Hematopoietic multipotent progenitor cell treated with erythropoietin and hydrocortisone succinate and interleukin-3 and kit ligand, for 17 days (in vitro differentiated cells): ENCODE measurements at regions not wholly inside any gene's neighbourhood (a gene's known extent, or its start where the extent isn't known, plus 50 kb on each side); places are given as distances from the start of the nearest gene placed in this dataset.

Source experiments
- DNase-seq: peaks from one replicate; pipeline ENCODE4 v3.0.0-alpha.2; 2015; ENCODE audit warnings: low spot score

DNA sequence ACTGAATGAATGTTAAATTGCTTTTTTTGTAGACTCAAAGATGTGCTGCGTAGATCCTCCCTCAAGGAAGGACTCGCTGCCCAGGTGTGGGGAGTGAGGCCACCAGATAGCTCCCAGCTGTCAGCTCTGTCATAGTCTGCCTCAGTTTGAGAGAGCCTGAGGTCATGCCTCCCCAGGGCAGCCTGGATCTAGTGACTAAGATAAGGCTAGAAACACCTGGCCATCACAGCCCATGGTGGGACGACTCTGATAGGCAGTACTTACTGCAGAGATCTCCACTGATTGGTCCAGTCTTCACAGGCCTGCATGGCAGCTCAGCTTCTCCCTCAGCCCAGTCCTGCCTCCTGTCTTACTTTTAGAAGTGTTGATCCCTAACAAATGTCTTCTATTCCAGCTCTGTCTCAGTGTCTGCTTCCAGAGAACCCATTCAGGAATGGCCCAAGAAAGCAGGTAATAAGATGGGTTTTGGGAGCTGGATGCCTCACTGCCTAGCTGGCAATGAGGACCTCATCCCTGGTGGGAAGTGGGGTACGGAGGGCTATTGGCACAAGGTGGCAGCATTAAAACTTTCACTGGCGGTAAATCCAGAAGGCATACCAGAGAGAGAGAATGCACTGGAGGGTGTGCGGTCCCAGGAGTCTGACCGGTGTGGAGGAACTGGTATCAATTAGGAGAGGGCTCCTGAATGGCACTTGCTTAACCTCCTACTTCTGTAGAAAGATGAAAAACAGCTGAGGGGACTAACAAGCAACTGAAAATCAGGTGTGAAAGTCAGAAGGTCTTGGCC, 55.3 kb upstream of the GPR37L1 start:
- peak; percentile 40 for DNase-seq

DNA sequence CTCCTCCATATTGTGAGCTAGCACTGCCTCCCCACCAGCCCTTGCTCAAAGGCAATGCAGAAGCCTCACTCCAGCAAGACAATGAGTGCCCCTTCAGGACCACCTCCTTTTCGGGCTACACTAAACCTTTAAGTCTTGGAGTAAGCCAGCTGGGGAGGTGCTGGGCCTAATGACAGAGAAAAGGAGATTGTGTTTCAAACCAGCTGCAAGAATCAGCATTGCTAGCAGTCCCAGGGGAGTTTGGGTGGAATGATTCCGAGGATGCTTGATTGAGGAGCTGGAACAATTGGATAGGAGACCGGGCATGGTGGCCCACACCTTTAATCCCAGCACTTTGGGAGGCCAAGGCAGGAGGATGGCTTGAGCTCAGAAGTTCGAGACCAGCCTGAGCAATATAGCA, 54.1 kb upstream of the GPR37L1 start:
- DNase-seq: no peak

- no peak for DNase-seq
Observed at GRCh38 chr1:202069662-202070061, 53.1 kb upstream of the GPR37L1 start.

- DNase-seq: no peak
Observed at GRCh38 chr1:202072211-202072765, 50.4 kb upstream of the GPR37L1 start.
